ENCODE measurements at regions not wholly inside any gene's neighbourhood (a gene's known extent, or its start where the extent isn't known, plus 50 kb on each side); places are given as distances from the start of the nearest gene placed in this dataset.

DNA sequence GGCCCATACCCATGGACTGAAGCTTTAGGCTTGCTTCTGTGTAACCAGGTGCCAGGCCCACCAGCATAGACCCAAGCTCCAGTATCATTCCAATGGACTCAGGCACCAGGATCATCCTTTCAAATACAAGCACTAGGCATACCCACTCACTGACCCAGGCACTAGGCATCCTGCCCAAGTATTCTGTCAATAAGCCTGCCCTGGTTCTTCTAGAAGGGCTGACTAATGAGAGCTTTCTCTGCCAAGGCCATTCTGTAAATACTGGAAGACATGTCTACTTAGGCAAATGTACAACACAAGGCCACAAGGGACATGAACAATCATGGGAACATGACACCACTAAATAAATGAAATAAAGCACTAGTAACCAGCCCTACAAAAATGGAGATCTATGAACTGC, 352.2 kb downstream of the FSCB start:
- TF ChIP-seq, protein P1, sequence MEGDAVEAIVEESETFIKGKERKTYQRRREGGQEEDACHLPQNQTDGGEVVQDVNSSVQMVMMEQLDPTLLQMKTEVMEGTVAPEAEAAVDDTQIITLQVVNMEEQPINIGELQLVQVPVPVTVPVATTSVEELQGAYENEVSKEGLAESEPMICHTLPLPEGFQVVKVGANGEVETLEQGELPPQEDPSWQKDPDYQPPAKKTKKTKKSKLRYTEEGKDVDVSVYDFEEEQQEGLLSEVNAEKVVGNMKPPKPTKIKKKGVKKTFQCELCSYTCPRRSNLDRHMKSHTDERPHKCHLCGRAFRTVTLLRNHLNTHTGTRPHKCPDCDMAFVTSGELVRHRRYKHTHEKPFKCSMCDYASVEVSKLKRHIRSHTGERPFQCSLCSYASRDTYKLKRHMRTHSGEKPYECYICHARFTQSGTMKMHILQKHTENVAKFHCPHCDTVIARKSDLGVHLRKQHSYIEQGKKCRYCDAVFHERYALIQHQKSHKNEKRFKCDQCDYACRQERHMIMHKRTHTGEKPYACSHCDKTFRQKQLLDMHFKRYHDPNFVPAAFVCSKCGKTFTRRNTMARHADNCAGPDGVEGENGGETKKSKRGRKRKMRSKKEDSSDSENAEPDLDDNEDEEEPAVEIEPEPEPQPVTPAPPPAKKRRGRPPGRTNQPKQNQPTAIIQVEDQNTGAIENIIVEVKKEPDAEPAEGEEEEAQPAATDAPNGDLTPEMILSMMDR (conservative IDR thresholded peaks at IDR 0.05), result no peak
- peaks cover 5% of the 10 kb centered on the region for H3K36me3 Mint-ChIP-seq (ENCODE audit: low read depth)
- H3K27ac Mint-ChIP-seq (ENCODE audit: unreplicated experiment), result no peak overlapping the region
- H3K27me3 Mint-ChIP-seq (ENCODE audit: low read depth), result no peaks in the 10 kb centered on the region
- no peaks in the 10 kb centered on the region for H3K4me1 Mint-ChIP-seq
- peaks cover 8% of the 10 kb centered on the region for H3K9me3 Mint-ChIP-seq
- DNase-seq (ENCODE audit: low read depth, low spot score), result no peak
- no peak overlapping the region for H3K4me3 Mint-ChIP-seq

DNA sequence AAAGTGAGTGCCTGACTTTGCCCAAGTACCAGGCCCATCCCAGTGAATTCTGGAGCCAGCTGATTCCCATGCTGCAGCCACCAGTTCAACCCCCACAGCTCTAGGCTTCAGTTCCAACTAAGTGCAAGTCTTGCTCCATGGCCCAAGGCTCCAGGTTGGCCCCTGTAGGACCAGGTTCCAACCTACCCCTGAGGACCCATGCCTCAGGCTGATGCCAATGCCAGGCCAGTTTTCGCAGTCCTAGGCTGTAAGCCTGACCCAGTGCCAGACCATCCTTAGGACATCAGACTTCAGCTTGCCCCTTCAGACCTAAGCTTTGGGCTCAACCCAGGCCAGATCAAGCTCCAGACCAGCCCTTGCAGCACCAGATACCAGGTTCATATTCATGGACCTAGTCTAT, 352.6 kb downstream of the FSCB start:
- peaks cover 8% of the 10 kb centered on the region for H3K9me3 Mint-ChIP-seq
- peaks cover 5% of the 10 kb centered on the region for H3K36me3 Mint-ChIP-seq (ENCODE audit: low read depth)
- no peak for DNase-seq (ENCODE audit: low read depth, low spot score)
- H3K27ac Mint-ChIP-seq (ENCODE audit: unreplicated experiment), result no peak overlapping the region
- TF ChIP-seq, protein P1 (conservative IDR thresholded peaks at IDR 0.05), result no peak
- H3K4me1 Mint-ChIP-seq, result no peaks in the 10 kb centered on the region
- no peak overlapping the region for H3K4me3 Mint-ChIP-seq
- no peaks in the 10 kb centered on the region for H3K27me3 Mint-ChIP-seq (ENCODE audit: low read depth)

DNA sequence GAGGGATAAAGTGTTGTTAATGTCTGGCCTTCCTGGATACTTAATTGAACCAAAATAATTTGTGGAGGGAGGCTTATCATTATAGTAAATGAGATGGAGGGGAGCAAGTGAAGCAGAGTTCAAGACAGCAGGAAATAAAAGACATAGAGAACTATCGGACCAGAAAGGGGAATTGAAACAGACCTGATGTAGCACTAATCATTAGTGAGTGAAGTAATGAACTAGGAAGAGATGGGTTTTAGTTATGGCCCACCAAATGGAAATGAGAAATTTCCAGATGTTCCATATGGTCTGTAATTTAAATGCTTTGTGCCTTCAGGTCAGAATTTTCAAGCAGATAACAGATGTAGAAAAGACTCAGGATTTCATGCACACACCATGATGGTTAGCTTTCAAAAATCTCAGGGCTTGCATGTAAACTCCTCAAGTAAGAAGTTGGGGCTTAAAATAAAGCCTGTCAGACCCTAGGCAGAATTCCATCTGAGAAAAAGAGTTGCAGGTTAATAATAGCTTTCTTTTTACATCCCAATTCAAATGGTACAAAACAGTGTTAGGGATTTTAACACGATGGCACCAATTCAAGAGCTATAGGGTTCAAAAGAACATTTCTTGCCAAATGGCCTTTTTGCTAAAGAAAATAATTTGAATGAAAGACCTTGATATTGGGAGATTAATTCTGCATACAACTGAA, 355.8 kb downstream of the FSCB start:
- H3K4me1 Mint-ChIP-seq, result no peaks in the 10 kb centered on the region
- H3K27ac Mint-ChIP-seq (ENCODE audit: unreplicated experiment), result no peak overlapping the region

DNA sequence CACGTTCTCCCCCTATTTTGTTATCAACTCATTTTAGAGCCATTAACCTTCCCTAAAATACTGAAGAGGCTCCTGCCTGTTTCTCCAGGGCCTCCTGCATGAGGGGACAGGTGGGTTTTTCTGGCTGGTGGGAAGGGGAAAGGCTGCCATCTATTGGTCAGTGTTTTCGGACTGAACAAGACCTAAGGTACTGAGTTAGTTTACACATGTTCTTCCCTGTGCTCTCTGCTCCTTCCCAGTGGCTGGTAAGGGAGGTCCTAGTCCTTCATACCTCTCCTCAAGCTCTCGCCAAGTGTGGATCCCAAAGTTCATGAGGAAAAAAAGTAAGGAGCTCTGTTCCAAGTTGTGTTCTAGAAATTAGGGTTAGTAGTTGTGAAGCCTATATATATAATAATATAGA, 357.5 kb downstream of the FSCB start:
- H3K9me3 Mint-ChIP-seq, result no peaks in the 10 kb centered on the region
- H3K27ac Mint-ChIP-seq (ENCODE audit: unreplicated experiment), result no peak overlapping the region
- no peak overlapping the region for H3K4me3 Mint-ChIP-seq
- H3K27me3 Mint-ChIP-seq (ENCODE audit: low read depth), result no peaks in the 10 kb centered on the region
- H3K36me3 Mint-ChIP-seq (ENCODE audit: low read depth), result no peaks in the 10 kb centered on the region
- H3K4me1 Mint-ChIP-seq, result no peaks in the 10 kb centered on the region
- DNase-seq (ENCODE audit: low read depth, low spot score), result peak; percentile 32
- TF ChIP-seq, protein P1 (conservative IDR thresholded peaks at IDR 0.05), result peak; percentile 62

More for the DNA sequence above, 355.8 kb downstream of the FSCB start:
- H3K36me3 Mint-ChIP-seq (ENCODE audit: low read depth), result no peaks in the 10 kb centered on the region
- peaks cover 2% of the 10 kb centered on the region for H3K9me3 Mint-ChIP-seq
- H3K4me3 Mint-ChIP-seq, result no peak overlapping the region
- TF ChIP-seq, protein P1 (conservative IDR thresholded peaks at IDR 0.05), result no peak
- no peak for DNase-seq (ENCODE audit: low read depth, low spot score)
- H3K27me3 Mint-ChIP-seq (ENCODE audit: low read depth), result no peaks in the 10 kb centered on the region

DNA sequence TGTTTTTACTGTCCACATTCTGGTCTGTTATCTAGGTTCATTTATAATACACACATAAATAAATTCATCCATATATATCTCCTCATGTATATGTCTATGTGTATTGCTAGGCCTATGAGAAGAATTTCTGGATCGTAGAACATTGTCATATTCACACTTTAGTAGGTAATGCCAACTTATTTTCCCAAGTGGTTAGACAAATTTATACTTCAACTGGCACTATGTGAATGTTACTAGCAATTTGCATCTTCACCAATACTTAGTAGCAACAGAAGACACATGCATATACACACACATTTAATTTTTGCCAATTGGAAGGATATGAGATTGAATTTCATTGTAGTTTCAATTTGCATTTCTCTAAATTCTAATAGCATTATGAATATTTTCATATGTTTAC, 365.1 kb downstream of the FSCB start:
- TF ChIP-seq, protein P1 (conservative IDR thresholded peaks at IDR 0.05), result no peak
- Mint-ChIP-seq H3K27ac (ENCODE audit: unreplicated experiment) (no peak overlapping the region), H3K4me3 (no peak overlapping the region), H3K36me3 (ENCODE audit: low read depth) (no peaks in the 10 kb centered on the region), H3K4me1 (no peaks in the 10 kb centered on the region), H3K9me3 (no peaks in the 10 kb centered on the region), H3K27me3 (ENCODE audit: low read depth) (no peaks in the 10 kb centered on the region)
- DNase-seq (ENCODE audit: low read depth, low spot score), result no peak

All from neural crest cell (in vitro differentiated cells).